HEK293 (cell line): ENCODE measurements at regions not wholly inside any gene's neighbourhood (a gene's known extent, or its start where the extent isn't known, plus 50 kb on each side); places are given as distances from the start of the nearest gene placed in this dataset.
A peak's percentile ranks its signal among the peaks of the same experiment; 100 is the strongest.

Experiments used
- CTCF ChIA-PET: fragments of 350-600 bp; formaldehyde crosslinking; extraction: SDS; loops from one replicate; lab custom pipeline; 2021; ENCODE audit warnings: antibody characterized with exemption; lab: Yijun Ruan, JAX
- POLR2A ChIA-PET: fragments of 300-600 bp; formaldehyde crosslinking; extraction: SDS; loops from one replicate; lab custom pipeline; 2020; ENCODE audit warnings: antibody characterized with exemption, inconsistent platforms; lab: Yijun Ruan, JAX
- H3K27ac ChIP-seq: fragments of 200-500 bp; sonication (Bioruptor generic); 2 replicates; pipeline ENCODE4 v1.5.1; 2014; ENCODE audit warnings: low read depth, low read length, control low read depth, inconsistent platforms; ENCODE audit errors: extremely low read depth
- H3K36me3 ChIP-seq, 2 experiments: fragments of 200-500 bp in 1 of 2; sonication (Bioruptor generic) in 1 of 2; 1 replicate in 1 of 2; 2 replicates in 1 of 2; pipeline ENCODE4 v1.5.1; 2014 to 2017; ENCODE audit warnings: inconsistent platforms in 2 of 2, low read length in 2 of 2; ENCODE audit not compliant: control insufficient read depth in 2 of 2, insufficient read depth in 1 of 2
- H3K4me1 ChIP-seq: fragments of 200-500 bp; sonication (Bioruptor generic); 2 replicates; pipeline ENCODE4 v1.5.1; 2014; ENCODE audit warnings: mild to moderate bottlenecking, low read length, inconsistent platforms; ENCODE audit not compliant: control insufficient read depth, insufficient read depth
- H3K4me3 ChIP-seq: 2 replicates; pipeline ENCODE4 v1.5.1; 2011; ENCODE audit warnings: low read depth, mild to moderate bottlenecking, control low read depth, low read length, moderate library complexity
- H3K9me3 ChIP-seq: fragments of 200-500 bp; sonication (Bioruptor generic); 2 replicates; pipeline ENCODE4 v1.5.1; 2014; ENCODE audit warnings: low read depth, low read length, inconsistent platforms; ENCODE audit not compliant: control insufficient read depth, insufficient read depth
- EGR2 ChIP-seq: fragments of 450-650 bp; formaldehyde crosslinking; IDR thresholded peaks from 2 replicates; pipeline ENCODE4 v1.5.1; 2016; ENCODE audit warnings: low read depth, missing biosample characterization, missing genetic modification characterization
- GLIS2 ChIP-seq: fragments of 450-650 bp; formaldehyde crosslinking; IDR thresholded peaks from 2 replicates; pipeline ENCODE4 v1.5.1; 2016; ENCODE audit warnings: missing biosample characterization, missing genetic modification characterization
- HIC1 ChIP-seq: fragments of 450-650 bp; formaldehyde crosslinking; IDR thresholded peaks from 2 replicates; pipeline ENCODE4 v1.5.1; 2016; ENCODE audit warnings: missing biosample characterization, missing genetic modification characterization
- HOXC10 ChIP-seq: sonication (generic); formaldehyde crosslinking; IDR thresholded peaks from 2 replicates; pipeline ENCODE4 v1.8.1; 2023; ENCODE audit warnings: mild to moderate bottlenecking, missing genetic modification reagents
- KLF1 ChIP-seq: fragments of 450-650 bp; formaldehyde crosslinking; IDR thresholded peaks from 2 replicates; pipeline ENCODE4 v1.5.1; 2016; ENCODE audit warnings: missing biosample characterization, missing genetic modification characterization
- SP3 ChIP-seq: fragments of 450-650 bp; formaldehyde crosslinking; IDR thresholded peaks from 2 replicates; pipeline ENCODE4 v1.5.1; 2016; ENCODE audit warnings: missing biosample characterization, missing genetic modification characterization
- YY2 ChIP-seq: fragments of 450-650 bp; formaldehyde crosslinking; IDR thresholded peaks from 2 replicates; pipeline ENCODE4 v1.5.1; 2016; ENCODE audit warnings: missing biosample characterization, missing genetic modification characterization
- ZBTB1 ChIP-seq: fragments of 450-650 bp; formaldehyde crosslinking; IDR thresholded peaks from 2 replicates; pipeline ENCODE4 v1.5.1; 2016; ENCODE audit warnings: missing biosample characterization, missing genetic modification characterization
- ZBTB21 ChIP-seq: fragments of 450-650 bp; formaldehyde crosslinking; IDR thresholded peaks from 2 replicates; pipeline ENCODE4 v1.5.1; 2017; ENCODE audit warnings: missing biosample characterization, missing genetic modification characterization
- ZBTB8A ChIP-seq: fragments of 450-650 bp; formaldehyde crosslinking; IDR thresholded peaks from 2 replicates; pipeline ENCODE4 v1.5.1; 2016; ENCODE audit warnings: missing biosample characterization, missing genetic modification characterization
- ZFP41 ChIP-seq: fragments of 450-650 bp; formaldehyde crosslinking; IDR thresholded peaks from 2 replicates; pipeline ENCODE4 v1.5.1; 2016; ENCODE audit warnings: missing biosample characterization, missing genetic modification characterization, borderline replicate concordance
- ZNF10 ChIP-seq: fragments of 450-650 bp; formaldehyde crosslinking; IDR thresholded peaks from 2 replicates; pipeline ENCODE4 v1.5.1; 2017; ENCODE audit warnings: missing biosample characterization, missing genetic modification characterization
- ZNF133 ChIP-seq: fragments of 450-650 bp; formaldehyde crosslinking; IDR thresholded peaks from 2 replicates; pipeline ENCODE4 v1.5.1; 2016; ENCODE audit warnings: missing biosample characterization, missing genetic modification characterization
- ZNF155 ChIP-seq: fragments of 450-650 bp; formaldehyde crosslinking; IDR thresholded peaks from 2 replicates; pipeline ENCODE4 v1.5.1; 2016; ENCODE audit warnings: missing biosample characterization, missing genetic modification characterization
- ZNF23 ChIP-seq: fragments of 450-650 bp; formaldehyde crosslinking; IDR thresholded peaks from 2 replicates; pipeline ENCODE4 v1.5.1; 2016; ENCODE audit warnings: missing biosample characterization, missing genetic modification characterization, borderline replicate concordance
- ZNF274 ChIP-seq, 2 experiments: fragments of 200-500 bp in 1 of 2; fragments of 450-650 bp in 1 of 2; sonication (Bioruptor generic) in 1 of 2; formaldehyde crosslinking in 1 of 2; IDR thresholded peaks; 2 replicates each; pipeline versions ENCODE4 v1.5.1 to v1.6.1; 2014 to 2016; ENCODE audit warnings: borderline replicate concordance in 1 of 2, inconsistent platforms in 1 of 2, low read length in 1 of 2, missing biosample characterization in 1 of 2, missing genetic modification characterization in 1 of 2
- ZNF362 ChIP-seq: fragments of 450-650 bp; formaldehyde crosslinking; IDR thresholded peaks from 2 replicates; pipeline ENCODE4 v1.5.1; 2016; ENCODE audit warnings: missing biosample characterization, missing genetic modification characterization
- ZNF37A ChIP-seq: fragments of 450-650 bp; IDR thresholded peaks from 2 replicates; pipeline ENCODE4 v1.5.1; 2018; ENCODE audit warnings: missing biosample characterization, missing genetic modification characterization
- ZNF518A ChIP-seq: fragments of 450-650 bp; formaldehyde crosslinking; conservative IDR thresholded peaks from 2 replicates; pipeline ENCODE4 v1.5.1; 2016; ENCODE audit warnings: low read depth, missing biosample characterization, missing genetic modification characterization
- ZNF529 ChIP-seq: fragments of 450-650 bp; formaldehyde crosslinking; IDR thresholded peaks from 2 replicates; pipeline ENCODE4 v1.5.1; 2017; ENCODE audit warnings: missing genetic modification characterization, missing biosample characterization; ENCODE audit not compliant: insufficient replicate concordance
- ZNF585B ChIP-seq: fragments of 450-650 bp; formaldehyde crosslinking; IDR thresholded peaks from 2 replicates; pipeline ENCODE4 v1.5.1; 2016; ENCODE audit warnings: missing biosample characterization, missing genetic modification characterization
- ZNF600 ChIP-seq: fragments of 450-650 bp; formaldehyde crosslinking; IDR thresholded peaks from 2 replicates; pipeline ENCODE4 v1.5.1; 2016; ENCODE audit warnings: missing biosample characterization, missing genetic modification characterization
- ZNF654 ChIP-seq: fragments of 450-650 bp; formaldehyde crosslinking; IDR thresholded peaks from 2 replicates; pipeline ENCODE4 v1.5.1; 2016; ENCODE audit warnings: low read depth, missing biosample characterization, missing genetic modification characterization
- ZNF747 ChIP-seq: fragments of 450-650 bp; formaldehyde crosslinking; IDR thresholded peaks from 2 replicates; pipeline ENCODE4 v1.5.1; 2016; ENCODE audit warnings: missing biosample characterization, missing genetic modification characterization
- ZXDB ChIP-seq: fragments of 450-650 bp; formaldehyde crosslinking; IDR thresholded peaks from 2 replicates; pipeline ENCODE4 v1.5.1; 2016; ENCODE audit warnings: missing biosample characterization, missing genetic modification characterization

- no peaks in the 10 kb centered on the region for H3K4me1 ChIP-seq
- no peak for TF ChIP-seq ZNF362 (tag by site-specific recombination)
- TF ChIP-seq HIC1 (tag by site-specific recombination), result no peak
- no peak for TF ChIP-seq HOXC10 (CRISPR knock-in tag)
- TF ChIP-seq EGR2 (tag by site-specific recombination), result no peak
- no peak for TF ChIP-seq ZBTB1 (tag by site-specific recombination)
- TF ChIP-seq ZNF133 (tag by site-specific recombination), result no peak
- TF ChIP-seq ZNF155 (tag by site-specific recombination), result no peak
- no peak for TF ChIP-seq ZXDB (tag by site-specific recombination)
- TF ChIP-seq ZNF529, result no peak
- TF ChIP-seq ZNF37A (tag by site-specific recombination), result no peak
- TF ChIP-seq ZFP41 (tag by site-specific recombination), result no peak
- no peak for TF ChIP-seq SP3 (tag by site-specific recombination)
- no peak for TF ChIP-seq KLF1 (tag by site-specific recombination)
- TF ChIP-seq ZNF274 (IDR thresholded peaks at IDR 0.05; ENCODE audit: low read length), result no peak
- no peak for TF ChIP-seq ZNF274 (tag by site-specific recombination; IDR thresholded peaks at IDR 0.05; ENCODE audit: borderline replicate concordance)
- TF ChIP-seq ZNF10 (tag by site-specific recombination), result no peak
- H3K36me3 ChIP-seq, result no peaks in the 10 kb centered on the region
- ChIA-PET POLR2A (no interaction called here), CTCF (interaction anchor here (1.1 kb wide), 1 partner anchor 20 kb away, joined by 3 read pairs; no protein-coding TSS in a partner anchor)
- no peak overlapping the region for H3K27ac ChIP-seq
- H3K4me3 ChIP-seq, result no peak overlapping the region
- no peaks in the 10 kb centered on the region for H3K9me3 ChIP-seq
Measured at GRCh38 chr3:156620901-156621300, 53.5 kb upstream of the TIPARP start.

- POLR2A ChIA-PET, result no interaction called here
- Histone ChIP-seq H3K9me3 (no peaks in the 10 kb centered on the region), H3K27ac (no peak overlapping the region), H3K4me3 (no peak overlapping the region), H3K4me1 (no peaks in the 10 kb centered on the region), H3K36me3 (no peaks in the 10 kb centered on the region)
- CTCF ChIA-PET, result interaction anchor here (1.1 kb wide), 1 partner anchor 19 kb away, joined by 3 read pairs; no protein-coding TSS in a partner anchor
- TF ChIP-seq YY2 (tag by site-specific recombination) (no peak), ZNF600 (tag by site-specific recombination) (0 out of 2 replicates have a peak, but pooled peaks have one; percentile 27), ZBTB21 (tag by site-specific recombination) (no peak), HIC1 (tag by site-specific recombination) (no peak), ZNF747 (tag by site-specific recombination) (no peak), GLIS2 (tag by site-specific recombination) (peak; percentile 14; the same call in 1 of the 2 replicates), ZNF654 (tag by site-specific recombination) (no peak), ZBTB8A (tag by site-specific recombination) (peak; percentile 58), ZNF585B (tag by site-specific recombination) (no peak), ZNF518A (tag by site-specific recombination) (no peak), ZNF23 (tag by site-specific recombination) (no peak)
Measured at GRCh38 chr3:156620260-156620659, 54.1 kb upstream of the TIPARP start.
